SK-N-SH treated with all-trans-retinoic acid at 6 μM for 48 hours (cell line): ENCODE measurements at regions not wholly inside any gene's neighbourhood (a gene's known extent, or its start where the extent isn't known, plus 50 kb on each side); places are given as distances from the start of the nearest gene placed in this dataset.

Source experiments
- ATAC-seq: fragments of 200-7000 bp; cut with Tn5 transposase; 3 replicates; pipeline ENCODE4 v1.9.1; 2020; ENCODE audit warnings: mild to moderate bottlenecking, moderate library complexity
- ARNTL ChIP-seq: fragments of 450-650 bp; formaldehyde crosslinking; IDR thresholded peaks from 2 replicates; pipeline ENCODE4 v1.5.0; 2020; ENCODE audit warnings: low read depth, mild to moderate bottlenecking, moderate library complexity, borderline replicate concordance
- BACH2 ChIP-seq: fragments of 250-450 bp; sonication (Bioruptor Pico); IDR thresholded peaks from 2 replicates; pipeline ENCODE4 v1.9.0; 2021; ENCODE audit warnings: mild to moderate bottlenecking, borderline replicate concordance
- CREB5 ChIP-seq: fragments of 250-450 bp; sonication (Bioruptor Pico); IDR thresholded peaks from 2 replicates; pipeline ENCODE4 v1.5.1; 2020; ENCODE audit warnings: low read depth, mild to moderate bottlenecking, moderate library complexity
- CSDC2 ChIP-seq: fragments of 250-450 bp; sonication (Bioruptor Pico); IDR thresholded peaks from 2 replicates; pipeline ENCODE4 v1.5.0; 2020; ENCODE audit warnings: mild to moderate bottlenecking, moderate library complexity
- CSRNP3 ChIP-seq: fragments of 250-450 bp; sonication (Bioruptor Pico); IDR thresholded peaks from 2 replicates; pipeline ENCODE4 v1.5.1; 2021; ENCODE audit warnings: mild to moderate bottlenecking, moderate library complexity
- ESRRG ChIP-seq: fragments of 250-450 bp; sonication (Bioruptor Pico); IDR thresholded peaks from 2 replicates; pipeline ENCODE4 v1.6.1; 2021; ENCODE audit warnings: mild to moderate bottlenecking
- GLIS3 ChIP-seq: fragments of 250-450 bp; sonication (Bioruptor Pico); IDR thresholded peaks from 2 replicates; pipeline ENCODE4 v1.5.0; 2020; ENCODE audit warnings: mild to moderate bottlenecking, moderate library complexity
- ISL1 ChIP-seq: fragments of 250-450 bp; sonication (Bioruptor Pico); IDR thresholded peaks from 2 replicates; pipeline ENCODE4 v2.1.2; 2022; ENCODE audit warnings: mild to moderate bottlenecking, moderate library complexity
- OSR1 ChIP-seq: fragments of 250-450 bp; sonication (Bioruptor Pico); IDR thresholded peaks from 2 replicates; pipeline ENCODE4 v1.8.0; 2022; ENCODE audit warnings: moderate library complexity, mild to moderate bottlenecking, inconsistent platforms
- PATZ1 ChIP-seq: fragments of 250-450 bp; sonication (Bioruptor Pico); IDR thresholded peaks from 2 replicates; pipeline ENCODE4 v1.8.0; 2020; ENCODE audit warnings: mild to moderate bottlenecking, moderate library complexity, borderline replicate concordance
- POU6F1 ChIP-seq: fragments of 250-450 bp; sonication (Bioruptor Pico); IDR thresholded peaks from 2 replicates; pipeline ENCODE4 v1.8.0; 2021; ENCODE audit warnings: low read depth, mild to moderate bottlenecking, moderate library complexity, borderline replicate concordance
- PPARA ChIP-seq: fragments of 250-450 bp; sonication (Bioruptor Pico); IDR thresholded peaks from 2 replicates; pipeline ENCODE4 v1.5.0; 2020; ENCODE audit warnings: mild to moderate bottlenecking, borderline replicate concordance
- RARB ChIP-seq: fragments of 250-450 bp; sonication (Bioruptor Pico); IDR thresholded peaks from 2 replicates; pipeline ENCODE4 v1.8.0; 2021; ENCODE audit warnings: mild to moderate bottlenecking, moderate library complexity
- SNAI2 ChIP-seq: fragments of 250-450 bp; sonication (Bioruptor Pico); IDR thresholded peaks from 2 replicates; pipeline ENCODE4 v1.5.0; 2020; ENCODE audit warnings: mild to moderate bottlenecking, moderate library complexity
- TCF4 ChIP-seq: fragments of 250-450 bp; sonication (Bioruptor Pico); IDR thresholded peaks from 2 replicates; pipeline ENCODE4 v1.8.0; 2021; ENCODE audit warnings: mild to moderate bottlenecking, moderate library complexity, borderline replicate concordance
- TSHZ2 ChIP-seq: fragments of 250-450 bp; sonication (Bioruptor Pico); IDR thresholded peaks from 2 replicates; pipeline ENCODE4 v1.5.0; 2020; ENCODE audit warnings: mild to moderate bottlenecking, moderate library complexity
- ZC3H10 ChIP-seq: fragments of 250-450 bp; sonication (Bioruptor Pico); IDR thresholded peaks from 2 replicates; pipeline ENCODE4 v1.5.1; 2021; ENCODE audit warnings: mild to moderate bottlenecking, moderate library complexity
- ZFP3 ChIP-seq: fragments of 250-450 bp; sonication (Bioruptor Pico); IDR thresholded peaks from 2 replicates; pipeline ENCODE4 v1.5.0; 2020; ENCODE audit warnings: mild to moderate bottlenecking, moderate library complexity
- ZFP30 ChIP-seq: fragments of 450-650 bp; formaldehyde crosslinking; IDR thresholded peaks from 2 replicates; pipeline ENCODE4 v1.5.0; 2022; ENCODE audit warnings: mild to moderate bottlenecking, moderate library complexity
- ZNF565 ChIP-seq: fragments of 450-650 bp; formaldehyde crosslinking; conservative IDR thresholded peaks from 2 replicates; pipeline ENCODE4 v1.5.0; 2020; ENCODE audit warnings: low read depth, mild to moderate bottlenecking, moderate library complexity
- ZNF70 ChIP-seq: fragments of 450-650 bp; formaldehyde crosslinking; IDR thresholded peaks from 2 replicates; pipeline ENCODE4 v1.5.0; 2020; ENCODE audit warnings: mild to moderate bottlenecking, moderate library complexity
- ZNF8 ChIP-seq: fragments of 450-650 bp; formaldehyde crosslinking; IDR thresholded peaks from 2 replicates; pipeline ENCODE4 v1.5.0; 2020; ENCODE audit warnings: mild to moderate bottlenecking, moderate library complexity

- ATAC-seq, result no peak
These were observed 58.4 kb upstream of the PARP1 start for GRCh38 chr1:226466296-226466695.

GRCh38 chr1:226467443-226467842 lies 59.5 kb upstream of the PARP1 start:
- TF ChIP-seq POU6F1 (CRISPR knock-in tag) (no peak), ZFP3 (no peak), ZNF565 (no peak), ARNTL (CRISPR knock-in tag) (no peak), BACH2 (CRISPR knock-in tag) (no peak), SNAI2 (CRISPR knock-in tag) (no peak), CREB5 (CRISPR knock-in tag) (no peak), PATZ1 (CRISPR knock-in tag) (no peak), CSDC2 (no peak), TCF4 (no peak), RARB (CRISPR knock-in tag) (no peak), ESRRG (no peak), GLIS3 (CRISPR knock-in tag) (no peak), ISL1 (CRISPR knock-in tag) (no peak), ZFP30 (CRISPR knock-in tag) (no peak), OSR1 (no peak)
- no peak for ATAC-seq

More at GRCh38 chr1:226466296-226466695, 58.4 kb upstream of the PARP1 start:
- TF ChIP-seq PPARA (no peak), RARB (CRISPR knock-in tag) (no peak)

GRCh38 chr1:226470921-226471866 lies 63.3 kb upstream of the PARP1 start:
- no peak for TF ChIP-seq BACH2 (CRISPR knock-in tag)
- TF ChIP-seq ZFP3, result no peak
- TF ChIP-seq ESRRG, result no peak
- no peak for TF ChIP-seq ARNTL (CRISPR knock-in tag)
- no peak for TF ChIP-seq CSRNP3 (CRISPR knock-in tag)
- no peak for TF ChIP-seq GLIS3 (CRISPR knock-in tag)
- no peak for TF ChIP-seq PPARA
- TF ChIP-seq SNAI2 (CRISPR knock-in tag), result no peak
- no peak for TF ChIP-seq PATZ1 (CRISPR knock-in tag)
- TF ChIP-seq ISL1 (CRISPR knock-in tag), result no peak
- TF ChIP-seq RARB (CRISPR knock-in tag), result no peak
- no peak for TF ChIP-seq POU6F1 (CRISPR knock-in tag)
- TF ChIP-seq CSDC2, result no peak
- no peak for TF ChIP-seq ZC3H10
- TF ChIP-seq ZNF8 (CRISPR knock-in tag), result no peak
- no peak for TF ChIP-seq ZNF70
- TF ChIP-seq TCF4, result no peak
- TF ChIP-seq ZFP30 (CRISPR knock-in tag), result no peak
- TF ChIP-seq OSR1, result no peak
- no peak for TF ChIP-seq TSHZ2 (CRISPR knock-in tag)
- ATAC-seq, result no peak
